ENCODE measurements at regions not wholly inside any gene's neighbourhood (a gene's known extent, or its start where the extent isn't known, plus 50 kb on each side); places are given as distances from the start of the nearest gene placed in this dataset.
"Not testable (repeated sequence)": the region's sequence is repeated elsewhere in the genome, so short reads cannot be mapped to it uniquely, and the experiment has no call there.

- no peak for DNase-seq
These were observed 378.0 kb downstream of the CCSER2 start for GRCh38 chr10:84706431-84706830.

DNA sequence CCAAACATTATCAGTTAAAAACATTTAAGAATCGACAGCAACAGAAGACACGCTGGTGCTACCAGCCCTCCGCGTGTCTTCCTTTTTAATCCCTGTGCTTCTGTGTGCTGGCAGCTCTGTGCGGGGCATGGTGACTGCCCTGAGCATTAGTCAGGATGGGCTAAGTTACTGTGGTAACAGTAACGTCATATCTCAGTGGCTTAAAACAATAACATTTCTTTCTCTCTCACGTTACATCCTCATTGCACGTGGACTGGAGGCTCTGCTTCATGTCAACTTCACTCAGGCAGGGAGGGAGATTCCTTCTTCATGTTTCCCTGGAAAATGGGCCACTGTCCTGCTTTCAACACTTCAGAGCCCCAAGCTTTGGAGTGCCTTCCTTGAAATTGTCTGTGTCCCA, 378.5 kb downstream of the CCSER2 start:
- DNase-seq = no peak

GRCh38 chr10:84715911-84716310, 387.5 kb downstream of the CCSER2 start:
- DNase-seq = no peak

DNA sequence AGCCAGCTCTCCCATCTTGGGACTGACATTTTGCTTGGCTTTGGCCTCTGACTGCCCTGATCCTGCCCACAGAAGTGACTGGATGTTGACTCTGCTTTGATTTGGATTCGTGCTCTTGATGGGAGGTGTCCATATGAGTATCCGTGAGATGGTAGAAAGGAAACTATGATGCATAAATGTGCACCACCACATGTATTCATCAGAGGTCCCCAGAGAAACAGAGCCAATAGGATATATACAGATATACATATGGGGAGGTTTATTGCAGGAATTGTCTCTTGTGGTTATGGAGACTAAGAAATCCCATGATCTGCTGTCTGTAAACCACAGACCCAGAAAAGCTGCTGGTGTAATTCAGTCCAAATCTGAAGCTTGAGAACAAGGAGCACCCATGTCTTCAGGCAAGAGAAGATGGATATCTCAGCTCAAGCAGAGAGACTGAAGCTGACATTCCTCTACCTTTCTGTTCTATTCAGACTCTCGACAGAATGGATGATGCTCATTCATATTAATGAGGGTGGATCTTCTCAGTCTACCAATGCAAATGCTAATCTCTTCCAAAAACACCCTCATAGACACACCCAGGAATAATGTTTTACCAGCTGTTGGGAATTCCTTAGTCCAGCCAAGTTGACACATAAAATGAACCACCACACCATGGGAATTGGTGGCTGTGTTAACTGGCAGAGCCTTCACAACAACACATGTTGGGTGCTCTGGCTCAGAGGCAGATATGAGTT, 390.7 kb downstream of the CCSER2 start:
- no peak for DNase-seq

GRCh38 chr10:84719687-84720086, 391.3 kb downstream of the CCSER2 start:
- DNase-seq = no peak

DNA sequence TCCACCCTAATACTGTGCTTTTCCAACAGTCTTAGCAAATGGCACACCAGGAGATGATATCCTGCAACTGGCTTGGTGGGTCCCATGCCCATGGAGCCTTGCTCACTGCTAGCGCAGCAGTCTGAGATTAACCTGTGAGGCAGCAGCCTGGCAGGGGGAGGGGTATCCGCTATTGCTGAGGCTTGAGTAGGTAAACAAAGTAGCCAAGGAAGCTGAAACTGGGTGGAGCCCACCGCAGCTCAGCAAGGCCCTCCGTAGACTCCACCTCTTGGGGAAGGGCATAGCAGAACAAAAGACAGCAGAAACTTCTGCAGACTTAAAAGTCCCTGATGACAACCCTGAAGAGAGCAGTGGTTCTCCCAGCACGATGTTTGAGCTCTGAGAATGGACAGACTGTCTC, 399.0 kb downstream of the CCSER2 start:
- no peak for DNase-seq

- DNase-seq = not testable (repeated sequence)
These were observed 410.7 kb downstream of the CCSER2 start for GRCh38 chr10:84739126-84739525.

- DNase-seq = no peak
These were observed 411.3 kb downstream of the CCSER2 start for GRCh38 chr10:84739641-84740040.

DNA sequence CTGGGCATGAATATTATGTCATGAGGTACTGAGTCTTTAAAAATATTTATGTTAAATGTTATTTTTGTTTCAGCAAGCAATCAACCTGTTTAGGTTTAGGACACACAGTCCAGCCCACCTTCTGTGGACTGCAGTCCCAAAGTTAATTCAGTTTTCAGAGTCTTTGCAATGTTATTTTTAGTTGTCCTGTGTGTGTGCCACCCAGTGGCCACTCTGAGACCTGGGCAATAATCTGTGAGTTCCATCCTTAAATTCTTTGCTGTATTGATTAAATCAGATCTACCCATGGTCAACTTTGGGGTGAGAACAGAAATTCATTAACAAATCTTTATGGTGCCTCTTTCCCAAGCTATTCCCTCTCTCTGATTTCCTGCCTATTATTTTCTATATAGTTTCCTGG, 415.1 kb downstream of the CCSER2 start:
- DNase-seq = no peak

DNA sequence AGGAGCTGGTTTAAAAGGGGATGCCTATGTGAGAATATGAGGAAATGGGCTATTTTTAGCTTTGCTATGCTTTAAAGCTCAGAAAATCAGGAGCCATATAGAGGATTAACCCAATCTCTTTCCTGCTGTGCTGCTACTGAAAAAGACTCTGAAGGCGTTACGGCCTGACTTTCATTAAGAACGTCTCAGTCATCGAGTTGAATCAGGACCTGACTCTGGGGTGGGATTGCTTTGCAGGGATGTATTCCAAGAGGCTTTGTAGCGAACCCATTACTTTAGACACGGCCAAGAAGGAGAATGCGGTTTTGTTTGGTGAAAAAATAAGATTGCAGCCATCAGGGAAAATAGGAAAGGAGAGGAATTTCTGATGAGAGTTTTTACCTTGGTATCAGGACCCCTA, 426.9 kb downstream of the CCSER2 start:
- DNase-seq = no peak

DNA sequence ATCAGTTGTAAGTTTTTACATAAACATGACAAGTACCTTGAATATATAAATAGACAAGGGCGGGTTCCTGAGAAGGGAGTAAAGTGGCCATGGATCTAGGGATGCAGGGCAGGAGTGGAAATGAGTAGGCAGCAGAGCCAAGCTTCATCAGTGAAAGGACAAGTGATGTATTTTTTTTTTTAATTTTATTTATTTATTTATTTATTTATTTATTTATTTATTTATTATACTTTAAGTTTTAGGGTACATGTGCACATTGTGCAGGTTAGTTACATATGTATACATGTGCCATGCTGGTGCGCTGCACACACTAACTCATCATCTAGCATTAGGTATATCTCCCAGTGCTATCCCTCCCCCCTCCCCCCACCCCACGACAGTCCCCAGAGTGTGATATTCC, 428.3 kb downstream of the CCSER2 start:
- not testable (repeated sequence) for DNase-seq

- DNase-seq = not testable (repeated sequence)
These were observed 433.7 kb downstream of the CCSER2 start for GRCh38 chr10:84761994-84762614.

DNA sequence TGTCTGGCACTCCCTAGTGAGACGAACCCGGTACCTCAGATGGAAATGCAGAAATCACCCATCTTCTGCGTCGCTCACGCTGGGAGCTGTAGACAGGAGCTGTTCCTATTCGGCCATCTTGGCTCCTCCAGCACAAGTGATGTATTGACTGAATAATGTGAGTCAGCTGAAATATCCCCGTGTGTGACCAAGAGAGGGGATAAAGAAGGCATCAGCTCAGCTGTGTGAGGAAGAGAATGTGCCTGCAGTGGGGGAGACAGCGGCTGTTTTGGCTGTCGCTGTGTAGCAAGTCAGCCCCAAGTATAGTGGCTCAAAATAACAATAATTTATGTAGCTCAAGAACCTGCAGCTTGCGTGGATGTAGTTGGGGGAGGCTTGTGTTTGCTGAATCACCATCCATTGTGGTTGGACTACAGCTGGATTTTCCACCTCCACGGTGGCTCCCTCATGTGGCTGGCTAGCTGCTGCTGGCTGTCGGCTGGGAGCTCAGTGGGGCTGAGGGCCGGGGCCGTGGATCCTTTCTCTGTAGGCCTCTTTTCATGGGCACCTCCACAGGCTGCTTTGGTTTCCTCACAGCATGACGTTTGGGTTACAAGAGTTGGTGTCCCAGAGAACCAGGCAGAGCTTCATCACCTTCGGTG, 434.5 kb downstream of the CCSER2 start:
- DNase-seq = no peak

DNA sequence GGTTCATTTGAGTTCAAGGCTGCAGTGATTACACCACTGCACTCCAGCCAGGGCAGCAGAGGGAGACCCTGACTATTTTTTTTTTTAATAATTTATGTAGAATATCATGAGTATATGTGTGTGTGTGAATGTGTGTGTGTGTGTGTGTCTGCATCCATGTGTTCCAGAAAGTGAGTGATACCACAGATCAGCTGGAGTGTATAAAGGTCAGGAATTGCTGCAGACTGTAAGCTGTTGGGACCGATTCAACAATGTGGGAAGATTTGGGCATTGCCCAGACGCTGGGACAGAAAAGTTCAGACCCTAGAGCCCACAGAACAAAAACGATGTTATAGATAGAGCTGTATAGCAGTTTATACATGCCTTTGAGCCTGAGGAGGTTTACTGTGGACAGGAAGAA, 435.6 kb downstream of the CCSER2 start:
- DNase-seq = no peak

- DNase-seq = no peak
These were observed 436.7 kb downstream of the CCSER2 start for GRCh38 chr10:84765086-84765485.

DNA sequence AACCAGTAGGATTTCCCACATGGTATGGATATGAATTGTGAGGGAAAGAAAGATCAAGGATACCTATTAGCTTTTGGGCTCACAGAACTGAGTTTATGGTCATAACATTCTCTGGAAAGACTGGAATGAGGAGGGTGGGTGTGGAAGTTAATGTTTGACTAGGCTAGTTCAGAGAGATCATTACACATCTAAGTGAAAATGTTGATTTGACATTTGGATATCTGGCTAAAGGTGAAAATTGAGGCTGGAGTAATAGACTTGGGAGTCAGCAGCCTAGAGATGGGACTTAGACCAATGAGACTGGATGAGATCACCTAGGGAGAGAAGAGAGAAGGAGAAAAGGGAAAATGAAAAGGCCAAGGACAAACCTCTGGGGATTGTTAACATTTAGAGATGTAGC, 437.3 kb downstream of the CCSER2 start:
- no peak for DNase-seq

DNA sequence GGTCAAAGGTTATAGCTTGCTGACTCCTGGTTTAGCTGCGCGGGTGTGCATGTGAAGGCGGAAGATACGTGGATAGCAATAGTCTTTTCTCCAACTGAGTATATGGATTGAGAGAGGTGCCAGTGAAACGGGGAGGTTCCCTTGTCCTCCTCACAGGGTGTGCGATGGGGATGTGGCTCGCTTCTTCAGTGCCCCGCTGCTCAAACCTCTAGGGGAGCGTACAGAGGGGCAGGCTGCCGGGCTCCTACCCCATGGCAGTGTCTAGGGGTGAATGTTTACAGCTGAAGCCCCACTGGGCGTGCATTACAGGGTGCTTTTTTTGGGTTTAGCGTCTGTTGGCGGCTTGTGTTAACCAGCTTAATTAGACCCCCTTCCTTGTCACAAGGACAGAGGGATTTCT, 438.5 kb downstream of the CCSER2 start:
- no peak for DNase-seq

DNA sequence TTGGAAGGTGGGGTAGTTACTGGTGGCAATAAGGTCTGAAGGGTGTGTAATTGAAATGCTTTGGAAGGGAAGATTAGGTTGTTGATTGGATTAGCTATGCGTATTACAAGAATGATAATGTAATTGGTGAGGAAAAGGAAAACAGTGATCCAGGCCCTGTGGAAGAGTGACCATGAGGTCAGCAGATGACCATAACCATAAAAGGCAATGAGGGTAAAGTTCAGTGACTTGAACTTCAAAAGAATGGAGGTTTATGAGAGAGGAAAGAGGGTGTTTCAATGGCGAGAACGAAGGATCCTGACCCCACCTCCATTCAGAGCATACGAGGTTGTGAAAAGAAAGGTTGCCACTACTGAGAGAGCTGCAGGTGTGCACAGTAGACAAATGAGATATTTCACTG, 439.7 kb downstream of the CCSER2 start:
- DNase-seq = no peak

DNA sequence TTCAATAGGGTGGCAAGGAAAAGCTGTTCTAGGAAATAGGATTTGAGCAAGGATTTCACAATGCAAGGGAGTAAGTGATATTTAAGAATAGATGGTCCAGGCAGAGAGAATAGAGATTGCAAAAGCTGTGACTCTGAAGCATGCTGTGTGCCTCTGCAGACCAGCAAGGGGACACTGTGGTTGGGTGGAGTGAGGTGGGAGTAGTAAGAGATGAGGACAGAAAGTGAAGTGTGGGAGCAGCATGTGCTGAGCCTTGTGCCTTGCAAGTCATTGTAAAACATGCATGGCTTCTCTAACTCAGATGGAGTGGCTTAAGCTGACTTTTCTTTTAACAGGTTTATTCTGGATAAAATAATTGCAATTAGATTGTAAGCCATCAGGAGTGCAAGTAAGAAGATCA, 442.4 kb downstream of the CCSER2 start:
- no peak for DNase-seq

- DNase-seq = no peak
These were observed 455.0 kb downstream of the CCSER2 start for GRCh38 chr10:84783386-84783785.

- DNase-seq = no peak
These were observed 455.5 kb downstream of the CCSER2 start for GRCh38 chr10:84783909-84784308.

DNA sequence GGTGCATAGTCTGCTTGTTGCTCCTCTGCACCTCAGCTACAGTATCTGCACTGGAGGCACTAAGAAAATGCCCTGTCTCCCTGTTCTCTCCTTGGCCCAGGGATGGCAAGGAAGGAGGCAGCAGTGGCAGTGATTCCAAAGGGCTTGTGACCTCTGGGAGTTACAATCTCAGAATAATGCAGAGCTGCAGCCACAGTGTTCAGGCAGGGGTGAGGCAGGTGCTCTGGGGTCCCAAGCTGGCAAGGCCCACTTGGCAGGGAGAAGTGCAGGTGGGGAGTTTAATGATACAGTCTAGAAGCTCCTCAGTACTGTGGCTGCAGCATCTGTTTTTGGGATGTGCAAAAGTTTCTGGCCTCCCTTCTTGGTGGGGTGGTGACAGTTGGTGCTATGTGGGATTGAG, 456.4 kb downstream of the CCSER2 start:
- no peak for DNase-seq

- no peak for DNase-seq
These were observed 460.6 kb downstream of the CCSER2 start for GRCh38 chr10:84789026-84789425.

DNA sequence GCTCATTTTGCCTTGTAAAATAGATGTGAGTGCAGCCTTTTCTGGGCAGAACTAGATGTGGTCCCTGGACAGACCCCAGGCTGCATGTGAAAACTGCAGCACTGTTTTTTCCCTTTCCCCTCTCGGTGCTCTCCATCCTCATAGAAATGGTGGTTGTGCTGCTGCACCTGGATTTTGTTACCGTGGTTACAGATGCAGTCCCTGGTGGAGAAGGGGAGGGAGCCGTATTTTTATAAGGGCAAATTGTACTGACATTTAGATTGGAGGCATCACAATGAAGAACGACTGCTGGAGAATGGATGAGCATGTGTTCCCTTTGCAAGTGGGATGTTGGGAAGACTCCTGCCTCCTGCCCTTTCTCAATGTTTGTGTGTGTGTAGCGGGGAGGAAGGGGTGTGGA, 469.9 kb downstream of the CCSER2 start:
- no peak for DNase-seq
